ENCODE measurements at regions not wholly inside any gene's neighbourhood (a gene's known extent, or its start where the extent isn't known, plus 50 kb on each side); places are given as distances from the start of the nearest gene placed in this dataset.

DNA sequence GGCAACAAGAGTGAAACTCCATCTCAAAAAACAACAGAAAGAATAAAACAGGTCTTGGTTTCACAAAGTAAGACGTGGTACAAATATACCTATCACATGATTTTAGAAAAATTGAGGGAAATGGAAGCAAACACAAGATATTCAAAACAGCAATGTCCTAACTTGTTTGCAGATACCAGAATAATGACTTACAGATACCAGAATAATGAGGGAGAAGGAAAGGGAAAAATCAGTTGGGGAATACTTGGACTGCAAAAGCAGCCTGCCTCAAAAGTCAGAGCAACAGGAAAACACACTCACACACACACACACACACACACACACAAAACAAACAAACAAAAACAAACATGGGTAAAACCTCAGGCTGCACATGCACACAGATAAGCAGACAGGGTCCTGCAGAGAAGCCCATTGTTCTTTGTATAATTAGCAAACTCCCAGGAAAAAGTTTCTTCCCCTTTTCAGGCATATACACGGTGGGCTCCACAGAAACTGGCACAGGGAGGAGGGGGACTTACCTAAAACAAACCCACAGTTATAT, 65.7 kb upstream of the CAPRIN2 start:
- Histone ChIP-seq H3K4me3 (ENCODE audit: low read depth, low read length) (no peak overlapping the region), H3K27me3 (no peaks in the 10 kb centered on the region), H3K36me3 (no peaks in the 10 kb centered on the region), H3K9me3 (no peaks in the 10 kb centered on the region), H3K4me1 (no peaks in the 10 kb centered on the region)
- no peak for DNase-seq
- no peak for TF ChIP-seq CTCF (IDR thresholded peaks at IDR 0.05; ENCODE audit: low read depth, low read length)

DNA sequence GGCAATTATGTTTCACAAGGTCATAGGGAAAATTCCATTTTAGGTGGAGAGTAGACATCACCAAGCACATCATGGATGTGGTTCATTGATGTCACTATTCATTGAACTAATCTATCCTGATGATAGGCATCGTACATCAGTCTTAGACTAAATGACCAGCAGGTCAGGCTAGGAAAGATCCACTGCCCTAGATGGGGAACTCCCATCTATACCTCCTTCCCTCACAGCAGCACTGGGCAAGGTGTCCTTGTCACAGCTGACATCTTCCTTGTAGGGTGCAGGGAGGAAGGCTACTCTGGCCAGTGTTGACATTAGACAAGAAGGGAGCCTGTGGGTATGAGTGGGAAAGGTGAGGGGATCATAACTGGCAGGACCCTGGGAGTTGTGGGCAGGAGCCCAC, 63.8 kb upstream of the CAPRIN2 start:
- Histone ChIP-seq H3K4me1 (no peaks in the 10 kb centered on the region), H3K36me3 (no peaks in the 10 kb centered on the region), H3K4me3 (ENCODE audit: low read depth, low read length) (no peak overlapping the region), H3K9me3 (no peaks in the 10 kb centered on the region), H3K27me3 (no peaks in the 10 kb centered on the region)
- no peak for TF ChIP-seq CTCF (IDR thresholded peaks at IDR 0.05; ENCODE audit: low read depth, low read length)
- DNase-seq, result no peak

GRCh38 chr12:30816742-30817465, 62.2 kb upstream of the CAPRIN2 start:
- 0 out of 2 replicates have a peak, but pooled peaks cover 1% of the 10 kb centered on the region for H3K27me3 ChIP-seq
- no peaks in the 10 kb centered on the region for H3K36me3 ChIP-seq
- no peaks in the 10 kb centered on the region for H3K4me1 ChIP-seq
- DNase-seq, result no peak
- no peak for TF ChIP-seq CTCF (IDR thresholded peaks at IDR 0.05; ENCODE audit: low read depth, low read length)
- no peaks in the 10 kb centered on the region for H3K9me3 ChIP-seq
- no peak overlapping the region for H3K4me3 ChIP-seq (ENCODE audit: low read depth, low read length)

- Histone ChIP-seq H3K4me1 (no peaks in the 10 kb centered on the region), H3K4me3 (ENCODE audit: low read depth, low read length) (no peak overlapping the region), H3K27me3 (0 out of 2 replicates have a peak, but pooled peaks cover 3% of the 10 kb centered on the region), H3K36me3 (no peaks in the 10 kb centered on the region), H3K9me3 (no peaks in the 10 kb centered on the region)
- DNase-seq, result no peak
- no peak for TF ChIP-seq CTCF (IDR thresholded peaks at IDR 0.05; ENCODE audit: low read depth, low read length)
Observed at GRCh38 chr12:30814295-30814655, 59.5 kb upstream of the CAPRIN2 start.

GRCh38 chr12:30813525-30814294, 59.0 kb upstream of the CAPRIN2 start:
- no peaks in the 10 kb centered on the region for H3K36me3 ChIP-seq
- no peaks in the 10 kb centered on the region for H3K4me1 ChIP-seq
- no peak overlapping the region for H3K4me3 ChIP-seq (ENCODE audit: low read depth, low read length)
- TF ChIP-seq CTCF (IDR thresholded peaks at IDR 0.05; ENCODE audit: low read depth, low read length), result no peak
- DNase-seq, result no peak
- H3K9me3 ChIP-seq, result no peaks in the 10 kb centered on the region
- H3K27me3 ChIP-seq, result 0 out of 2 replicates have a peak, but pooled peaks cover 3% of the 10 kb centered on the region

GRCh38 chr12:30811966-30812365, 57.2 kb upstream of the CAPRIN2 start:
- Histone ChIP-seq H3K27me3 (0 out of 2 replicates have a peak, but pooled peaks cover 3% of the 10 kb centered on the region), H3K4me1 (no peaks in the 10 kb centered on the region), H3K4me3 (ENCODE audit: low read depth, low read length) (no peak overlapping the region), H3K9me3 (no peaks in the 10 kb centered on the region), H3K36me3 (no peaks in the 10 kb centered on the region)
- TF ChIP-seq CTCF (IDR thresholded peaks at IDR 0.05; ENCODE audit: low read depth, low read length), result no peak
- no peak for DNase-seq
